HG02759 (cell line): ENCODE measurements at regions not wholly inside any gene's neighbourhood (a gene's known extent, or its start where the extent isn't known, plus 50 kb on each side); places are given as distances from the start of the nearest gene placed in this dataset.
A peak's percentile ranks its signal among the peaks of the same experiment; 100 is the strongest.
"Not testable (repeated sequence)": the region's sequence is repeated elsewhere in the genome, so short reads cannot be mapped to it uniquely, and the experiment has no call there.

Source experiments
- ATAC-seq: cut with Tn5 transposase; IDR thresholded peaks from one replicate; pipeline ENCODE4 v1.9.1; 2021; ENCODE audit warnings: mild to moderate bottlenecking, moderate library complexity; ENCODE audit not compliant: unreplicated experiment

GRCh38 chr7:66413379-66414114 is 208.4 kb downstream of the TPST1 start:
- peak; percentile 76 for ATAC-seq

GRCh38 chr7:66415659-66416265 is 210.6 kb downstream of the TPST1 start:
- ATAC-seq = no peak

GRCh38 chr7:66418537-66418936 is 210.1 kb upstream of the KCTD7 start:
- ATAC-seq = no peak

- ATAC-seq = no peak
These were observed 209.5 kb upstream of the KCTD7 start for GRCh38 chr7:66419210-66419609.

- ATAC-seq = no peak
These were observed 206.7 kb upstream of the KCTD7 start for GRCh38 chr7:66421830-66422475.

- no peak for ATAC-seq
These were observed 205.0 kb upstream of the KCTD7 start for GRCh38 chr7:66423729-66424128.

- ATAC-seq = no peak
These were observed 202.3 kb upstream of the KCTD7 start for GRCh38 chr7:66426332-66426731.

- ATAC-seq = no peak
These were observed 201.7 kb upstream of the KCTD7 start for GRCh38 chr7:66426996-66427395.

- no peak for ATAC-seq
These were observed 200.7 kb upstream of the KCTD7 start for GRCh38 chr7:66427956-66428355.

GRCh38 chr7:66429498-66430163 is 199.1 kb upstream of the KCTD7 start:
- no peak for ATAC-seq

- ATAC-seq = no peak
These were observed 198.5 kb upstream of the KCTD7 start for GRCh38 chr7:66430164-66430545.

GRCh38 chr7:66438703-66439405 is 189.8 kb upstream of the KCTD7 start:
- not testable (repeated sequence) for ATAC-seq

GRCh38 chr7:66442385-66442784 is 186.3 kb upstream of the KCTD7 start:
- no peak for ATAC-seq

GRCh38 chr7:66443946-66444345 is 184.7 kb upstream of the KCTD7 start:
- ATAC-seq = no peak

GRCh38 chr7:66447007-66447406 is 181.7 kb upstream of the KCTD7 start:
- ATAC-seq = not testable (repeated sequence)

- not testable (repeated sequence) for ATAC-seq
These were observed 177.9 kb upstream of the KCTD7 start for GRCh38 chr7:66450814-66451213.

GRCh38 chr7:66451713-66452112 is 177.0 kb upstream of the KCTD7 start:
- ATAC-seq = peak; percentile 56

- peak; percentile 13 for ATAC-seq
These were observed 176.5 kb upstream of the KCTD7 start for GRCh38 chr7:66452165-66452564.

GRCh38 chr7:66453340-66453739 is 175.3 kb upstream of the KCTD7 start:
- no peak for ATAC-seq

- ATAC-seq = no peak
These were observed 174.0 kb upstream of the KCTD7 start for GRCh38 chr7:66454600-66455225.

GRCh38 chr7:66455432-66455831 is 173.2 kb upstream of the KCTD7 start:
- not testable (repeated sequence) for ATAC-seq
